ENCODE measurements at regions not wholly inside any gene's neighbourhood (a gene's known extent, or its start where the extent isn't known, plus 50 kb on each side); places are given as distances from the start of the nearest gene placed in this dataset.

- Mint-ChIP-seq H3K4me3 (no peak overlapping the region), H3K36me3 (no peaks in the 10 kb centered on the region), H3K27ac (no peak overlapping the region), H3K4me1 (no peaks in the 10 kb centered on the region), H3K9me3 (peaks cover 0 to 5% of the 10 kb centered on the region in 2 donors), H3K27me3 (ENCODE audit: low read depth in 2 of 2) (no peaks in the 10 kb centered on the region)
- H3K4me3 ChIP-seq (ENCODE audit: low read length): no peak overlapping the region
- ATAC-seq: no peak
- H3K9me3 ChIP-seq (ENCODE audit: control insufficient read depth, insufficient read depth, low read length): no peaks in the 10 kb centered on the region
- DNase-seq: no peak
- H3K27me3 ChIP-seq (ENCODE audit: control insufficient read depth, insufficient read depth, low read length): no peaks in the 10 kb centered on the region
- no peaks in the 10 kb centered on the region for H3K36me3 ChIP-seq (ENCODE audit: control insufficient read depth, insufficient read depth, low read length)
- H3K27ac ChIP-seq (ENCODE audit: low read length): no peak overlapping the region
- TF ChIP-seq CTCF (IDR thresholded peaks at IDR 0.05): no peak
- WGBS (ENCODE audit: insufficient coverage): 93% methylated on average over 1 of the region's 2 CpGs
- H3K4me1 ChIP-seq (ENCODE audit: control insufficient read depth, insufficient read depth, low read length): no peaks in the 10 kb centered on the region
- intact Hi-C loops (cut with micrococcal nuclease): no loop called here
Observed at GRCh38 chr7:46032942-46033341, 111.9 kb upstream of the IGFBP3 start.

- WGBS (ENCODE audit: insufficient coverage): 91% methylated on average over 6 of the region's 6 CpGs
- H3K4me3 Mint-ChIP-seq: no peak overlapping the region
Observed at GRCh38 chr7:46032353-46032752, 111.3 kb upstream of the IGFBP3 start.

DNA sequence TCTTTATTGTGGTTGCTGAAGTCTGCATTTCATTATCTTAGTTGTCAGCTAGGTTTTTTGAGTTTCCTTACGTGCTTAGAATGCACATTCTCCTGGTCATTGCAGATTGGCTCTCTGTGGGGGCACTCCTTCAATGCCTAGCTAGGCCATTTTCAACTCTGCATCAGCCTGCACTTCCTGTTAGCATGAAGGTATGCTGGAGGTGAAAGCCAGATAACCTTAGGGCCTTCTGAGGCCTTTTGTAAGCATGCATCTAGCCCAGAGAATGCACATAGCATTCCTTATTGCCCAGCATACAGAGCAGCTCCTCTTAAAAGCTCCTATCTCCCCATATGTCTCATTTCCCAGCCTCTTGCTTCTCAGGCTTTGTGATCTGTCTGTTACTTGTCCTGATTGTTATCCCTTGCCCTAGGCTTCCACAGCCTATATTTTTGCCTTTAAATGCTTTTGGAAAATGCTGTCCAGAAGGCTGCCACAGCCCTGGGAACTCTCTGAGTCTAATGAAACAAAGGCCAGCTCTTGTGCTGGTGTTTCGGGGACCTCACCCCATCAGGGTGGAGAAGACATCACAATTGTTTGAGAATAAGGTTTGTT lies 108.1 kb upstream of the IGFBP3 start:
- H3K4me3 ChIP-seq (ENCODE audit: low read length): no peak overlapping the region
- intact Hi-C loops (cut with micrococcal nuclease): no loop called here
- no peak for ATAC-seq
- H3K36me3 ChIP-seq (ENCODE audit: control insufficient read depth, insufficient read depth, low read length): no peaks in the 10 kb centered on the region
- H3K27ac ChIP-seq (ENCODE audit: low read length): no peak overlapping the region
- Mint-ChIP-seq H3K27ac (no peak overlapping the region), H3K4me3 (no peak overlapping the region), H3K9me3 (peaks cover 0 to 5% of the 10 kb centered on the region in 2 donors), H3K4me1 (no peaks in the 10 kb centered on the region), H3K27me3 (ENCODE audit: low read depth in 2 of 2) (no peaks in the 10 kb centered on the region), H3K36me3 (no peaks in the 10 kb centered on the region)
- no peaks in the 10 kb centered on the region for H3K9me3 ChIP-seq (ENCODE audit: control insufficient read depth, insufficient read depth, low read length)
- no peaks in the 10 kb centered on the region for H3K27me3 ChIP-seq (ENCODE audit: control insufficient read depth, insufficient read depth, low read length)
- 63% methylated on average over 2 of the region's 2 CpGs for WGBS (ENCODE audit: insufficient coverage)
- no peaks in the 10 kb centered on the region for H3K4me1 ChIP-seq (ENCODE audit: control insufficient read depth, insufficient read depth, low read length)
- no peak for TF ChIP-seq CTCF (IDR thresholded peaks at IDR 0.05)
- no peak for DNase-seq

More at GRCh38 chr7:46032353-46032752, 111.3 kb upstream of the IGFBP3 start:
- no peaks in the 10 kb centered on the region for H3K4me1 ChIP-seq (ENCODE audit: control insufficient read depth, insufficient read depth, low read length)
- H3K36me3 ChIP-seq (ENCODE audit: control insufficient read depth, insufficient read depth, low read length): no peaks in the 10 kb centered on the region
- Mint-ChIP-seq H3K4me1 (no peaks in the 10 kb centered on the region), H3K27ac (no peak overlapping the region), H3K27me3 (ENCODE audit: low read depth in 2 of 2) (no peaks in the 10 kb centered on the region), H3K9me3 (peaks cover 0 to 5% of the 10 kb centered on the region in 2 donors), H3K36me3 (no peaks in the 10 kb centered on the region)
- no peak for TF ChIP-seq CTCF (IDR thresholded peaks at IDR 0.05)
- H3K27ac ChIP-seq (ENCODE audit: low read length): no peak overlapping the region
- intact Hi-C loops (cut with micrococcal nuclease): no loop called here
- no peak for ATAC-seq
- H3K4me3 ChIP-seq (ENCODE audit: low read length): no peak overlapping the region
- H3K9me3 ChIP-seq (ENCODE audit: control insufficient read depth, insufficient read depth, low read length): no peaks in the 10 kb centered on the region
- DNase-seq: no peak
- no peaks in the 10 kb centered on the region for H3K27me3 ChIP-seq (ENCODE audit: control insufficient read depth, insufficient read depth, low read length)

- no peak for ATAC-seq
- no peaks in the 10 kb centered on the region for H3K4me1 Mint-ChIP-seq
- Histone ChIP-seq H3K36me3 (ENCODE audit: control insufficient read depth, insufficient read depth, low read length) (no peaks in the 10 kb centered on the region), H3K4me3 (ENCODE audit: low read length) (no peak overlapping the region), H3K27ac (ENCODE audit: low read length) (no peak overlapping the region), H3K4me1 (ENCODE audit: control insufficient read depth, insufficient read depth, low read length) (no peaks in the 10 kb centered on the region), H3K9me3 (ENCODE audit: control insufficient read depth, insufficient read depth, low read length) (no peaks in the 10 kb centered on the region), H3K27me3 (ENCODE audit: control insufficient read depth, insufficient read depth, low read length) (no peaks in the 10 kb centered on the region)
- no peak overlapping the region for H3K27ac Mint-ChIP-seq
- no peak overlapping the region for H3K4me3 Mint-ChIP-seq
- WGBS (ENCODE audit: insufficient coverage): 88% methylated on average over 1 of the region's 1 CpG
- peaks cover 0 to 5% of the 10 kb centered on the region in 2 donors for H3K9me3 Mint-ChIP-seq
- no peak for DNase-seq
- intact Hi-C loops (cut with micrococcal nuclease): no loop called here
- H3K27me3 Mint-ChIP-seq (ENCODE audit: low read depth in 2 of 2): no peaks in the 10 kb centered on the region
- no peaks in the 10 kb centered on the region for H3K36me3 Mint-ChIP-seq
- TF ChIP-seq CTCF (IDR thresholded peaks at IDR 0.05): no peak
Observed at GRCh38 chr7:46028246-46028645, 107.2 kb upstream of the IGFBP3 start.

Data from natural killer cell (primary cell).